OCI-LY3 (cell line): ENCODE measurements at regions not wholly inside any gene's neighbourhood (a gene's known extent, or its start where the extent isn't known, plus 50 kb on each side); places are given as distances from the start of the nearest gene placed in this dataset.

Source experiments
- H2AFZ ChIP-seq: fragments of 200-600, 300-600 bp; shearing (Covaris generic); 2 replicates; pipeline ENCODE4 v1.6.0; 2014; ENCODE audit warnings: antibody characterized with exemption, low read depth, low read length
- H3K27ac ChIP-seq: fragments of 200-600, 300-600 bp; sonication (generic); 2 replicates; pipeline ENCODE4 v1.5.1; 2014; ENCODE audit warnings: mild to moderate bottlenecking, low read length, moderate library complexity, mixed read lengths
- H3K27me3 ChIP-seq: fragments of 200-600, 300-600 bp; sonication (generic); 2 replicates; pipeline ENCODE4 v1.6.1; 2014; ENCODE audit warnings: low read depth, low read length, mixed read lengths
- H3K36me3 ChIP-seq: fragments of 200-600, 300-600 bp; sonication (generic); replicated peaks from 2 replicates; pipeline ENCODE3; 2014; ENCODE audit warnings: low read depth, low read length, mixed read lengths
- H3K4me1 ChIP-seq: fragments of 300-600, 200-600 bp; sonication (generic); 2 replicates; pipeline ENCODE4 v1.6.1; 2014; ENCODE audit warnings: low read length, mixed read lengths
- H3K4me2 ChIP-seq: fragments of 200-600, 300-600 bp; sonication (generic); 2 replicates; pipeline ENCODE4 v1.6.1; 2014; ENCODE audit warnings: low read length, mixed read lengths
- H3K4me3 ChIP-seq: fragments of 300-600, 200-600 bp; sonication (generic); 2 replicates; pipeline ENCODE4 v1.5.1; 2014; ENCODE audit warnings: antibody characterized with exemption, mild to moderate bottlenecking, low read length, moderate library complexity
- H3K79me2 ChIP-seq: fragments of 300-600, 200-600 bp; shearing (Covaris generic); 2 replicates; pipeline ENCODE4 v1.6.1; 2014; ENCODE audit warnings: mild to moderate bottlenecking, low read length, mixed read lengths
- H3K9ac ChIP-seq: fragments of 300-600, 200-600 bp; shearing (Covaris generic); 2 replicates; pipeline ENCODE4 v1.6.0; 2014; ENCODE audit warnings: mild to moderate bottlenecking, low read length, moderate library complexity
- H3K9me3 ChIP-seq: fragments of 200-600, 300-600 bp; shearing (Covaris generic); 2 replicates; pipeline ENCODE4 v1.6.1; 2014; ENCODE audit warnings: low read length, mixed read lengths; ENCODE audit not compliant: insufficient read depth
- H4K20me1 ChIP-seq: fragments of 200-600, 300-600 bp; sonication (generic); 2 replicates; pipeline ENCODE4 v1.6.1; 2016; ENCODE audit warnings: low read length, mixed read lengths; ENCODE audit not compliant: insufficient read depth
- EZH2phosphoT487 ChIP-seq: fragments of 200-600 bp; shearing (Covaris generic); IDR thresholded peaks from 2 replicates; pipeline ENCODE4 v1.6.1; 2018; ENCODE audit warnings: antibody characterized with exemption, mixed run types, low read depth
- TF ChIP-seq, protein P1 (sequence below): fragments of 200-600, 300-600 bp; sonication (generic); IDR thresholded peaks from 2 replicates; pipeline ENCODE4 v1.5.1; 2014; ENCODE audit warnings: antibody characterized with exemption, low read length, low read depth

GRCh38 chr3:14323401-14324223 lies 78.8 kb upstream of the SLC6A6 start:
- no peak overlapping the region for H3K27ac ChIP-seq
- no peaks in the 10 kb centered on the region for H3K36me3 ChIP-seq
- H3K9ac ChIP-seq, result no peak overlapping the region

DNA sequence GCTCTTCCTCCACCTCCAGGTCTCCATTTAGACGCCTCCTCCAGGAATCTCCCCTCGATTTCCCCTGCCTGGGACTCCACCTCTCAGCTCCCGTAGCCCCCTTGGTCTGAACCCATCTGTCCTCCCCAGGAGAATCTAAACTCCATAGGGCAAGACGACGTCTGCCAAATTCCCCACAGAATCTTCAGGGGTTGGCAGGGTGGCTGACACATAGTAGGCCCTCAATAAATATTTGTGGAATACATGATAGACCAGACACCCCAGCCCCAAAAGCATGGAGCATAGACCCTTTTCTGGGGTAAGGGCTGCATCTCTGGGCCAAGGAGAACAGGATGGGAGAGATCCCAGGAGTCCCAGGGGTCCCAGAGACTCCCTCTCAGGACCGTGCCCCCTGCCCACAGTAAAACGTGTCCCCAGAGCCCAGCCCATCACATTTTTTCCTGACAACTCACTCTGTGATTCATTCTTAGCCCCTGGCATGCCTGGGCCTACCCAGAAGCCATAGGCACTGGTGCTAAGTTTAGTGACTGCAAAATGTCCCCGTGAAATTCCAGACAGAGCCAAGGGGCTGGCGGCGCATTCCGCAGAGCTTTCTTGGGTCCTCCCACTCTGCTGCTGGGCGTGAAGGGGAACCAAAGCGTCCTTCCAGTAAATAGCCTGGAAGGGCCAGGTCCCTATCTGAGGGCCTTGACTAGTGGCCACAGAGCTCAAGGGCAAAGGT lies 78.0 kb upstream of the SLC6A6 start:
- H2AFZ ChIP-seq, result no peak overlapping the region
- peaks cover 15% of the 10 kb centered on the region for H3K27me3 ChIP-seq
- TF ChIP-seq EZH2phosphoT487, result no peak
- TF ChIP-seq, protein P1, sequence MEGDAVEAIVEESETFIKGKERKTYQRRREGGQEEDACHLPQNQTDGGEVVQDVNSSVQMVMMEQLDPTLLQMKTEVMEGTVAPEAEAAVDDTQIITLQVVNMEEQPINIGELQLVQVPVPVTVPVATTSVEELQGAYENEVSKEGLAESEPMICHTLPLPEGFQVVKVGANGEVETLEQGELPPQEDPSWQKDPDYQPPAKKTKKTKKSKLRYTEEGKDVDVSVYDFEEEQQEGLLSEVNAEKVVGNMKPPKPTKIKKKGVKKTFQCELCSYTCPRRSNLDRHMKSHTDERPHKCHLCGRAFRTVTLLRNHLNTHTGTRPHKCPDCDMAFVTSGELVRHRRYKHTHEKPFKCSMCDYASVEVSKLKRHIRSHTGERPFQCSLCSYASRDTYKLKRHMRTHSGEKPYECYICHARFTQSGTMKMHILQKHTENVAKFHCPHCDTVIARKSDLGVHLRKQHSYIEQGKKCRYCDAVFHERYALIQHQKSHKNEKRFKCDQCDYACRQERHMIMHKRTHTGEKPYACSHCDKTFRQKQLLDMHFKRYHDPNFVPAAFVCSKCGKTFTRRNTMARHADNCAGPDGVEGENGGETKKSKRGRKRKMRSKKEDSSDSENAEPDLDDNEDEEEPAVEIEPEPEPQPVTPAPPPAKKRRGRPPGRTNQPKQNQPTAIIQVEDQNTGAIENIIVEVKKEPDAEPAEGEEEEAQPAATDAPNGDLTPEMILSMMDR, result no peak
- no peaks in the 10 kb centered on the region for H3K79me2 ChIP-seq
- no peaks in the 10 kb centered on the region for H4K20me1 ChIP-seq
- no peak overlapping the region for H3K4me3 ChIP-seq
- peaks cover 6% of the 10 kb centered on the region for H3K4me1 ChIP-seq
- H3K27ac ChIP-seq, result no peak overlapping the region
- H3K4me2 ChIP-seq, result no peak overlapping the region
- H3K9ac ChIP-seq, result no peak overlapping the region
- no peaks in the 10 kb centered on the region for H3K9me3 ChIP-seq
- H3K36me3 ChIP-seq, result no peaks in the 10 kb centered on the region

More at GRCh38 chr3:14323401-14324223, 78.8 kb upstream of the SLC6A6 start:
- Histone ChIP-seq H2AFZ (no peak overlapping the region), H3K79me2 (no peaks in the 10 kb centered on the region), H3K9me3 (no peaks in the 10 kb centered on the region), H3K4me1 (peaks cover 14% of the 10 kb centered on the region), H3K27me3 (peaks cover 7% of the 10 kb centered on the region), H4K20me1 (no peaks in the 10 kb centered on the region), H3K4me3 (no peak overlapping the region), H3K4me2 (no peak overlapping the region)
- TF ChIP-seq, protein P1, result no peak
- no peak for TF ChIP-seq EZH2phosphoT487

DNA sequence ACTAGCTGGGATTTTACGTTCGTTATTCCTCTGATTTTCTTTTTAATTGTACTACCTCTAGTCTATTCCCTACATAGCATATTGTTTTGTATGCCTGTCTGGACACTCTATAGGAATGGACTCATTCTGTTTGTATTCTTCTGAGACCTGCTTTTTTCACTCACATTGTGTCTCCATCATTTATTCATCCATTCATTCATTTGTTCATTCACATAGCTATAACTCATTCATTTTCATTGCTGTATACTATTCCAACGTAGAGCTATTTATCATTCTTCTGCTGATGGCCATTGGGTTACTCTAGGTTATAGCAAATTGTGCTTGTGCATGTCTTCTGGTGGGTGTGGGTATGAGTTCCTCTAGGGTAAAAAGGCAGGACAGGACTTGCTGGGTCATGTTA lies 74.0 kb upstream of the SLC6A6 start:
- H3K27me3 ChIP-seq, result peaks cover 16% of the 10 kb centered on the region
- H3K27ac ChIP-seq, result no peak overlapping the region
- H3K9ac ChIP-seq, result no peak overlapping the region
- no peak for TF ChIP-seq EZH2phosphoT487
- no peak overlapping the region for H2AFZ ChIP-seq
- no peaks in the 10 kb centered on the region for H4K20me1 ChIP-seq
- no peak overlapping the region for H3K4me2 ChIP-seq
- H3K79me2 ChIP-seq, result no peaks in the 10 kb centered on the region
- H3K4me3 ChIP-seq, result no peak overlapping the region
- no peaks in the 10 kb centered on the region for H3K9me3 ChIP-seq
- no peaks in the 10 kb centered on the region for H3K36me3 ChIP-seq
- no peaks in the 10 kb centered on the region for H3K4me1 ChIP-seq

GRCh38 chr3:14329116-14329830 lies 73.1 kb upstream of the SLC6A6 start:
- TF ChIP-seq, protein P1, result no peak
- no peak for TF ChIP-seq EZH2phosphoT487
- H3K9ac ChIP-seq, result no peak overlapping the region
- H3K27ac ChIP-seq, result no peak overlapping the region
- H3K27me3 ChIP-seq, result peaks cover 16% of the 10 kb centered on the region
- H3K9me3 ChIP-seq, result no peaks in the 10 kb centered on the region
- H3K36me3 ChIP-seq, result no peaks in the 10 kb centered on the region
- H3K4me2 ChIP-seq, result no peak overlapping the region
- H2AFZ ChIP-seq, result no peak overlapping the region
- H3K4me3 ChIP-seq, result no peak overlapping the region
- H3K4me1 ChIP-seq, result no peaks in the 10 kb centered on the region
- no peaks in the 10 kb centered on the region for H4K20me1 ChIP-seq
- H3K79me2 ChIP-seq, result no peaks in the 10 kb centered on the region
